Left ventricle myocardium inferior (tissue), 1 donor: ENCODE measurements at regions not wholly inside any gene's neighbourhood (a gene's known extent, or its start where the extent isn't known, plus 50 kb on each side); places are given as distances from the start of the nearest gene placed in this dataset.

ENCODE experiments used
- DNase-seq: peaks from one replicate; pipeline ENCODE4 v3.0.0-alpha.2; 2020
- H3K27ac ChIP-seq: fragments of 200-600 bp; replicated peaks from 2 replicates; pipeline ENCODE4 v1.8.0; 2021
- H3K27me3 ChIP-seq: fragments of 200-600 bp; 2 replicates; pipeline ENCODE4 v1.8.0; 2021; ENCODE audit warnings: low read depth
- H3K36me3 ChIP-seq: fragments of 200-600 bp; 2 replicates; pipeline ENCODE4 v1.8.0; 2021
- H3K4me1 ChIP-seq: fragments of 200-600 bp; 2 replicates; pipeline ENCODE4 v1.8.0; 2021
- H3K4me3 ChIP-seq: fragments of 200-600 bp; 2 replicates; pipeline ENCODE4 v1.8.0; 2021; ENCODE audit warnings: mild to moderate bottlenecking, moderate library complexity
- H3K9me3 ChIP-seq: fragments of 200-600 bp; replicated peaks from 2 replicates; pipeline ENCODE4 v1.8.0; 2021
- CTCF ChIP-seq: fragments of 200-600 bp; IDR thresholded peaks from 2 replicates; pipeline ENCODE4 v1.8.0; 2021; ENCODE audit warnings: antibody characterized with exemption, mild to moderate bottlenecking, borderline replicate concordance
- intact Hi-C: fragments of 100-400 bp; cut with micrococcal nuclease; formaldehyde crosslinking; loops from one replicate; pipeline ENCODE4 v1.11.0; 2022
- donor health status: DM: no; HTN: yes; CAD: no; lungs with severe emphysema.

GRCh38 chr12:38016602-38017001, 300.0 kb upstream of the ALG10B start:
- no peak for DNase-seq
- no peak overlapping the region for H3K27ac ChIP-seq
- intact Hi-C loops, result no loop called here
- H3K4me1 ChIP-seq, result no peaks in the 10 kb centered on the region
- no peak overlapping the region for H3K4me3 ChIP-seq
- no peaks in the 10 kb centered on the region for H3K27me3 ChIP-seq
- peaks cover 99% of the 10 kb centered on the region for H3K9me3 ChIP-seq
- no peaks in the 10 kb centered on the region for H3K36me3 ChIP-seq
- TF ChIP-seq CTCF, result no peak

- H3K27ac ChIP-seq, result no peak overlapping the region
- H3K9me3 ChIP-seq, result peaks cover 78% of the 10 kb centered on the region
- intact Hi-C loops, result no loop called here
- H3K4me1 ChIP-seq, result no peaks in the 10 kb centered on the region
- DNase-seq, result no peak
- H3K36me3 ChIP-seq, result no peaks in the 10 kb centered on the region
- TF ChIP-seq CTCF, result no peak
- H3K27me3 ChIP-seq, result no peaks in the 10 kb centered on the region
- no peak overlapping the region for H3K4me3 ChIP-seq
Measured at GRCh38 chr12:38025916-38026315, 290.7 kb upstream of the ALG10B start.

GRCh38 chr12:38053113-38053512, 263.5 kb upstream of the ALG10B start:
- no peak overlapping the region for H3K4me3 ChIP-seq
- intact Hi-C loops, result no loop called here
- H3K9me3 ChIP-seq, result peaks cover 43% of the 10 kb centered on the region
- no peak for DNase-seq
- H3K27ac ChIP-seq, result no peak overlapping the region
- no peaks in the 10 kb centered on the region for H3K36me3 ChIP-seq
- no peaks in the 10 kb centered on the region for H3K27me3 ChIP-seq
- TF ChIP-seq CTCF, result no peak
- H3K4me1 ChIP-seq, result no peaks in the 10 kb centered on the region

- H3K27me3 ChIP-seq, result no peaks in the 10 kb centered on the region
- H3K27ac ChIP-seq, result no peak overlapping the region
- peaks cover 39% of the 10 kb centered on the region for H3K9me3 ChIP-seq
- no peaks in the 10 kb centered on the region for H3K36me3 ChIP-seq
- no peak for DNase-seq
- no peak overlapping the region for H3K4me3 ChIP-seq
- H3K4me1 ChIP-seq, result no peaks in the 10 kb centered on the region
- intact Hi-C loops, result no loop called here
- TF ChIP-seq CTCF, result no peak
Measured at GRCh38 chr12:38053655-38054464, 262.7 kb upstream of the ALG10B start.

- no peak for TF ChIP-seq CTCF
- Histone ChIP-seq H3K9me3 (peaks cover 45% of the 10 kb centered on the region), H3K27me3 (no peaks in the 10 kb centered on the region), H3K36me3 (no peaks in the 10 kb centered on the region), H3K27ac (no peak overlapping the region), H3K4me3 (no peak overlapping the region), H3K4me1 (no peaks in the 10 kb centered on the region)
- no peak for DNase-seq
- intact Hi-C loops, result no loop called here
Measured at GRCh38 chr12:38056701-38057689, 259.6 kb upstream of the ALG10B start.
